Glomerular visceral epithelial cell (primary cell): ENCODE measurements at regions not wholly inside any gene's neighbourhood (a gene's known extent, or its start where the extent isn't known, plus 50 kb on each side); places are given as distances from the start of the nearest gene placed in this dataset.
"Not testable (repeated sequence)": the region's sequence is repeated elsewhere in the genome, so short reads cannot be mapped to it uniquely, and the experiment has no call there.

Experiments
- DNase-seq: peaks from one replicate; pipeline ENCODE4 v3.0.0-alpha.2; 2016; ENCODE audit errors: extremely low spot score

GRCh38 chr6:67558985-67559384 lies 1076.1 kb upstream of the ADGRB3 start:
- DNase-seq = no peak

- DNase-seq = no peak
These were observed 1090.1 kb upstream of the ADGRB3 start for GRCh38 chr6:67544851-67545452.

DNA sequence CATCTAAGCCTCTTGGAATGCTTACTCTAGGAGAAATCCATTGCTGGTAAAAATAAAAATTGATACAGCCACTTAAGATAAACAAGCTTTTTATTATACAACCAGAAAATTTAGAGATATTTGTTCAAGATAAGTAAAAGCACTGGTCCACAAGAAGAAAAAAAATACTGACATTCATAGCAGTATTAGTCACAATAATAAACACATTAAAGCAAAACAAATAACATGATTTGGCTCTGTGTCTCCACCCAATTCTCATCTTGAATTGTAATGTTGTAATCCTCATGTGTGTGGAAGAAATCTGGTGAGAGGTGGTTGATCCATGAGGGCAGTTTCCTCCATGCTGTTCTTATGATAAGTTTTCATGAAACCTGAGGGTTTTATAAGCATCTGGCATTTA lies 1093.5 kb upstream of the ADGRB3 start:
- DNase-seq = no peak

DNA sequence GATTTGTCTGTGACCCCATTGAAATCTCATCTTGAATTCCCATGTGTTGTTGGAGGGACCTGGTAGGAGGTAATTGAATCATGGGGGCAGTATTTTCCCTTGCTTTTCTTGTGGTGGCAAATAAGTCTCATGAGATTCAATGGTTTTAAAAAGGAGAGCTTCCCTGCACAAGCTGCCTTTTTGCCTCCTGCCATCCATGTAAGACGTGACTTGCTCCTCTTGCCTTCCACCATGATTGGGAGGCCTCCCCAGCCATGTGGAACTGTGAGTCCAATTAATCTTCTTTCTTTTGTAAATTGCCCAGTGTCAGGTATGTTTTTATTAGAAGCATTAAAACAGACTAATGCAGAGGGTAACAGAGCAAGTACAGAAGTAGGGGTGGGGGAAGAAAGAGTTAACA lies 1097.0 kb upstream of the ADGRB3 start:
- no peak for DNase-seq

DNA sequence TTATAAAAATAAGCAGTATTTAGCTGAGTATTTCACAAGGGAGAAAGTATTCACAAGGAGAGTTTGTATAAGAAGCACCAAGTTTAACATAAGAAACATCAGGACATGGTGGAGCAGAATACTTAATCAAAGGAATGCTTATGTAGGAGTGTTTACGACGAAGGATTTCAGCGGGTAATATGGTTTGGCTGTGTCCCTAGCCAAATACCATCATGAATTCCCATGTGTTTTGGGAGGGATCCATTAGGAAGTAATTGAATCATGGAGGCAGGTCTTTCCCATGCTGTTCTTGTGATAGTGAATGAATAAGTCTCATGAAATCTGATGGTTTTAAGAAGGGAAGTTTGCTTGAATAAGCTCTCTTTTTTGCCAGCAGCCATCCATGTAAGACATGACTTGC lies 1099.1 kb upstream of the ADGRB3 start:
- DNase-seq = no peak

- no peak for DNase-seq
These were observed 1128.7 kb upstream of the ADGRB3 start for GRCh38 chr6:67506352-67506751.

GRCh38 chr6:67501755-67502154 lies 1133.3 kb upstream of the ADGRB3 start:
- peak; percentile 0 for DNase-seq

DNA sequence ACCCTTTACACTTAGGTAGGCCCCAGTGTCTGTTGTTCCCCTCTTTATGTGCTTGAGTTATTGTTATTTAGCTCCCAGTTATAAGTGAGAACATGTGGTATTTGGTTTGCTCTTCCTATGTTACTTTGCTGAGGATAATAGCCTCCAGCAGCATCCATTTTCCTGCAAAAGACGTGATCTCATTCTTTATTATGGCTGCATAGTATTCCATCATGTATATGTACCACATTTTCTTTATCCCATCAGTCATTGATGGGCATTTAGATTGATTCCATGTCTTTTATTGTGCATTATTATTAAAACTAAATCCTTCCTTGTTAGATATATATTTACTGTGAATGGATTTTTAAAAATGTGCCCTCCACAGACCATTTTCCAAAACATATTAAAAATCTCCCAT lies 1137.3 kb upstream of the ADGRB3 start:
- no peak for DNase-seq

DNA sequence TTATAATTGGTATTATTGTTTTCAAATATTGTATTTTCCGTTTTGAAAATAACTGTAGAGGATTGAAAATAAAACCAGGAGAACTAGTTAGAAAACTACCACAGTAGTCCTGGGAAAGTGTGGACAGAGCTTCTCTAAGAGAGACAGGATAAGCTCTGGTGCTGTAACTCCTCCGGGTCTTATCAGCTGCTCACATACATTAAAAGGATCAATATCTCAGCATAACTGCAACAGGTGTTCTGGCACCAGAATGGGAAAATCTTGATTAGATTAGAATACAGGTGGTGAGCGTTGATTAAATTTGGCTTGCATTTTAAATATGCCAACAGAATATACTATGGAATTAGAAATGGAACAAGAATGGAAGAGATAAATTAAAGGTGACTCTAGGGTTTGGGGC lies 1138.9 kb upstream of the ADGRB3 start:
- DNase-seq = no peak

DNA sequence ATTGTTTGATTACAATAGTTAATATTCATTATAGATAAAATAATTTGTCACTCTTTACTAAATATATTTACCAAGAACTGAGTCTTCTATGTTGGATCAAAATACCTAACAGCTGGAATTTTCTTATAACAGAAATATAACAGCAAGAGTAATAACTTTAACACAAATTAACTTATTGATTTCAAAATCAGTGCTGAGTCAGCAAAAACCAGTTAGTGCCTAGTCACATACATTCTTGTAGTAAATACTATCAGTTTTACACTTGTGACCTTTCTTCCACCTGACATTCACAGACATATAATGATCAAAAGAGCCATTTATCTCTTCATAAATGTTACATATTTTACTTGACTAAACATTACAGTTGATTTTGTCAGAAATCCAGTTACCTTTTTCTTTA lies 1141.4 kb upstream of the ADGRB3 start:
- DNase-seq = no peak

- no peak for DNase-seq
These were observed 1159.4 kb upstream of the ADGRB3 start for GRCh38 chr6:67475700-67476099.

DNA sequence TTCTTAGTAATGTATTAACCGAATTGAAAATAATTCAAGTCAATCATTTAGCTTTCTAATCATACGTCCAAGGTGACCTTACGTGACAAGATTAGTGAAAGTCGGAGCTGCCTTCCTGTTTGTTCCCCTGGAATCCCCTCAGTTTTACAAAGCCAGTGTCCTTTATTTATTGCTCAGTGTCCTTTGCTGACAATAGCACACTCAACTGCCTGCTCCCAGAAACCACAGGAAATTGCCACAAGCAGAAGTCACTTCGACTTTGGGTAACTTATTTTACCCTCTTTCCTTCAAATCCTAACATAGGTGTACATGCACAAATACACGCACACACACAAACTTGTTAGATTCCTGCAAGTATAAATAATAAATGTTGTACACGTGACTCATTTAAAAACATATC lies 1167.7 kb upstream of the ADGRB3 start:
- no peak for DNase-seq

- DNase-seq = not testable (repeated sequence)
These were observed 1172.4 kb upstream of the ADGRB3 start for GRCh38 chr6:67462725-67463124.

DNA sequence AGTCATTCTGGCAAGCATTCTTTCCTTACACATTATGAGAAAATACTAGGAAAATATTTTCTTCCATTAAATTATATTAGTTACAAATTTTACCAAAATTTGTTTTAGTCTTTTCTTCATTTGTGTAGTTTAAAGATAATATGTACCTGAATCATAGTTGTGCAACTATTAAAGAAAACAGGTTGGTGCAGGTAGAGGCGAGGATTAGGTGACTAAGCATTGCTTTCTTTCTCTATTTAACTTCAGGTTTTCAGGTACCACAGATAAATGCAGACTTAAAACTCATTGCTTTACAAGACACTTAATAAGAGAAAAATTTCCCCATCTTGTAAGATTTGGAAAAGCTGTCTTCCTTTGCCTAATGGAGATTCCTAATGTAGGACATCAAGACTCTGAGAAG lies 1175.5 kb upstream of the ADGRB3 start:
- DNase-seq = no peak

GRCh38 chr6:67458265-67458664 lies 1176.8 kb upstream of the ADGRB3 start:
- no peak for DNase-seq

- DNase-seq = no peak
These were observed 1183.2 kb upstream of the ADGRB3 start for GRCh38 chr6:67451874-67452273.

- no peak for DNase-seq
These were observed 1184.4 kb upstream of the ADGRB3 start for GRCh38 chr6:67450641-67451040.

DNA sequence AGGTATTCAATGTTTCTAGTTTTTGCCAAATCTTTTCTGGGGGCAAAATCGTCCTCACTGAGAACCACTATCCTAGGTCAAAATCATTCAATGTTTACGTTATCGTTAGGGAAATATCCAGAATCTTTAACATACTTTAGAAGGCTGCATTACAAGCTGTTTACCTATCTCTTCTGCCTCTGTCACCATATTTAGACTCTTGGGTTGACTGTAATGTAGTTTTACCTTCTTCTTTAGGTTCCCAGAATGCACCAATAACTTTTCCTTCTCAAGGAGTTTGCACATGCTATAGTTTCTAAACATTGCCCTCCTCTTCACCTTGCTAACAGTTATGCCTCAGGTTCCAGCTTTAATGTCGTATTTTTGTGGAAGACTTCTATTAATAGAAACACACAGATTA lies 1185.5 kb upstream of the ADGRB3 start:
- no peak for DNase-seq

DNA sequence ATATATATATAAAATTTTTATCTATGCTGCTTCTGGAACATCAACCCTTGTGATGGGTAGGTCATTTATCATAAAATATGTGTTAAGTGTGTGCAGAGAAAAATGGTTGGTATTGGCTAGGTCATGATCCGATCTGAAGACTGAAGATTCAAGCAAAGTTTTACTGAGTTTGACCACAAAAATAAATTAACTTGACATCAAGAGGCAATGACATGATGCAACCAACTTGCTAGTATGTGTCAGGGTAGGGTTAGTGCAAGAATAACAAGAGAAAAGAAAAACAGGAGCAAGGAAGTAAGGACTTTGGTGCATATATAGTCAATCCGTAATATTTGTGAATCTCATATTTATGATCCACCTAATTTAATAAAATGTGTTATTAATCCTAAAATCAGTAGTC lies 1202.0 kb upstream of the ADGRB3 start:
- peak; percentile 2 for DNase-seq

DNA sequence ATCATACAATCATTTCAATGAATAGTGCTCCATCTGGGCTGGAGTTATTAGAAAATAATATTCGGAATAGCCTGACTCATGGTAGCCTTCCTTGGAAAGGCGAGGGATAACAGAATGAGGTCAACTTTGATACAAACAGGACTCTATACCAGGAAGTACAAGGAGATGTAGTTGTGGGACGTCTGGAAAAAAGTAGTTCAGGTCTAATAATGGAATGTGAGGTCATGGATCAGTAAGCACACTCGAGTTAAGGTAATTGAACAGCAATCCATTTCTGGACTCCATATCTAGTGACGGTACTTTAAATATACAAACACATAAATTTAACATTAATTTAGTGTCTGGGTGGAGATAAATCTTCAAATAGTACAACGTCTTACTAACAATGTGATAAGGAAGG lies 1204.0 kb upstream of the ADGRB3 start:
- DNase-seq = no peak

DNA sequence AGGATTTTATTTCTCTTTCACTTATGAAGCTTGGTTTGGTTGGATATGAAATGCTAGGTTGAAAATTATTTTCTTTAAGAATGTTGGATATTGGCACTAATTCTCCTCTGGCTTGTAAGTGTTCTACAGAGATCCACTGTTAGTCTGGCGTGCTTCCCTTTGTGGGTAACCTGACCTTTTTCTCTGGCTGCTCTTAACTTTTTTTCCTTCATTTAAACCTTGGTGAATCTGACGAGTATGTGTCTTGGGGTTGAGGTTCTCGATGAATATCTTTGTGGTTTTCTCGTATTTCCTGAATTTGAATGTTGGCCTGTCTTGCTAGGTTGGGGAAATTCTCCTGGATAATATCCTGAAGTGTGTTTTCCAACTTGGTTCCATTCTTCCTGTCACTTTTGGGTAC lies 1208.4 kb upstream of the ADGRB3 start:
- DNase-seq = not testable (repeated sequence)

GRCh38 chr6:67412035-67412434 lies 1223.0 kb upstream of the ADGRB3 start:
- no peak for DNase-seq

- DNase-seq = no peak
These were observed 1224.0 kb upstream of the ADGRB3 start for GRCh38 chr6:67411036-67411435.

DNA sequence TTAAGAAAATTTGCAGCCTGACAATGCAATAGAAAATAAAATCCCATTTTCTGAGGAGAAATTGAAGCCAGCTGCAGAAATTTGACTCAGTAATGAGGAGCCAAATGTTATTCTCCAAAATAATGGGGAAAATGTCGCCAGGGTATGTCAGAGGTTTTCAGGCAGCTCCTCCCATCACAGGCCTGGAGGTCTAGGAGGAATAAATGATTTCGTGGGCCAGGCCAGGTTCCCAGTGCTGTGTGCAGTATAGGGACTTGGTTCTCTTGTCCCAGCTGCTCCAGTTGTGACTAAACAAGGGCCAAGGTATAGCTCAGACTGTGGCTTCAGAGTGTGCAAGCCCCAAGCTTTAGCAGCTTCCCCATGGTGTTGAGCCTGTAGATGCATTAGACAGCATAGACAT lies 1240.8 kb upstream of the ADGRB3 start:
- DNase-seq = no peak

GRCh38 chr6:67393356-67393755 lies 1241.7 kb upstream of the ADGRB3 start:
- no peak for DNase-seq
